Keratinocyte (primary cell): ENCODE measurements at regions not wholly inside any gene's neighbourhood (a gene's known extent, or its start where the extent isn't known, plus 50 kb on each side); places are given as distances from the start of the nearest gene placed in this dataset.

Experiments
- DNase-seq: peaks from one replicate; pipeline ENCODE4 v3.0.0-alpha.2; 2011; ENCODE audit warnings: low read depth, missing footprints, low spot score
- FAIRE-seq: peaks from 2 replicates; lab custom pipeline; 2011; peaks lifted over from hg19 to GRCh38; lab: Jason Lieb, UNC
- H2AFZ ChIP-seq: 2 replicates; pipeline ENCODE4 v1.6.0; 2012; ENCODE audit warnings: low read length, control low read depth, inconsistent platforms; ENCODE audit not compliant: control insufficient read depth
- H3K27ac ChIP-seq: 2 replicates; pipeline ENCODE4 v1.5.1; 2011; ENCODE audit warnings: low read length; ENCODE audit not compliant: control insufficient read depth, insufficient read depth
- H3K27me3 ChIP-seq: 3 replicates; pipeline ENCODE4 v1.6.0; 2011; ENCODE audit warnings: low read length; ENCODE audit not compliant: control insufficient read depth, insufficient read depth; ENCODE audit errors: extremely low read depth
- H3K36me3 ChIP-seq, 2 experiments: 2 replicates in 1 of 2; 3 replicates in 1 of 2; pipeline ENCODE4 v1.5.1; 2011; ENCODE audit warnings: low read length in 2 of 2, mild to moderate bottlenecking in 1 of 2; ENCODE audit not compliant: control insufficient read depth in 2 of 2, insufficient read depth in 2 of 2; ENCODE audit errors: extremely low read depth in 1 of 2
- H3K4me1 ChIP-seq: 3 replicates; pipeline ENCODE4 v1.5.1; 2011; ENCODE audit warnings: low read length; ENCODE audit not compliant: control insufficient read depth, insufficient read depth; ENCODE audit errors: extremely low read depth
- H3K4me2 ChIP-seq: 3 replicates; pipeline ENCODE4 v1.6.0; 2011; ENCODE audit warnings: low read depth, low read length; ENCODE audit not compliant: control insufficient read depth, insufficient read depth; ENCODE audit errors: extremely low read depth
- H3K4me3 ChIP-seq, 3 experiments: fragments of 200-600 bp in 1 of 3; sonication (generic) in 1 of 3; 2 replicates in 2 of 3; 3 replicates in 1 of 3; pipeline ENCODE4 v1.5.1; 2011 to 2016; ENCODE audit warnings: low read length in 3 of 3, mild to moderate bottlenecking in 3 of 3, control low read depth in 2 of 3, inconsistent platforms in 1 of 3, low read depth in 1 of 3, mixed read lengths in 1 of 3, mixed run types in 1 of 3, moderate library complexity in 1 of 3; ENCODE audit not compliant: control insufficient read depth in 2 of 3, insufficient read depth in 2 of 3; ENCODE audit errors: extremely low read depth in 1 of 3
- H3K79me2 ChIP-seq: 2 replicates; pipeline ENCODE4 v1.6.0; 2012; ENCODE audit warnings: low read length; ENCODE audit not compliant: control insufficient read depth, insufficient read depth
- H3K9ac ChIP-seq: 3 replicates; pipeline ENCODE4 v1.6.0; 2011; ENCODE audit warnings: low read length; ENCODE audit not compliant: control insufficient read depth, insufficient read depth; ENCODE audit errors: extremely low read depth
- H3K9me1 ChIP-seq: 3 replicates; pipeline ENCODE4 v1.6.0; 2011; ENCODE audit warnings: low read length; ENCODE audit not compliant: control insufficient read depth, insufficient read depth; ENCODE audit errors: extremely low read depth
- H3K9me3 ChIP-seq: 2 replicates; pipeline ENCODE4 v1.5.1; 2012; ENCODE audit warnings: low read depth, low read length; ENCODE audit not compliant: control insufficient read depth
- H4K20me1 ChIP-seq: 3 replicates; pipeline ENCODE4 v1.6.0; 2011; ENCODE audit warnings: low read length; ENCODE audit not compliant: control insufficient read depth, insufficient read depth; ENCODE audit errors: extremely low read depth
- CTCF ChIP-seq, 3 experiments: IDR thresholded peaks in 1 of 3; conservative IDR thresholded peaks in 1 of 3; optimal IDR thresholded peaks in 1 of 3; 2 replicates in 2 of 3; 3 replicates in 1 of 3; pipeline versions ENCODE3 to v1.5.1; 2011; ENCODE audit warnings: low read length in 3 of 3, mild to moderate bottlenecking in 3 of 3, moderate library complexity in 2 of 3, control low read depth in 1 of 3, inconsistent platforms in 1 of 3; ENCODE audit not compliant: insufficient read depth in 2 of 3; ENCODE audit errors: extremely low read depth in 1 of 3
- EZH2 ChIP-seq: IDR thresholded peaks from one replicate; pipeline ENCODE4 v1.6.1; 2012; ENCODE audit warnings: inconsistent platforms, mild to moderate bottlenecking, low read length, moderate library complexity
- dilution Hi-C: fragments of 300-500 bp; cut with MboI; formaldehyde crosslinking; loops from one replicate; pipeline ENCODE4 v1.7.0; 2020; ENCODE audit warnings: low sequenced_read_pairs; ENCODE audit not compliant: extremely low pct_ligation_motif_present

- no peaks in the 10 kb centered on the region for H3K4me1 ChIP-seq
- no peak overlapping the region for H2AFZ ChIP-seq
- no peaks in the 10 kb centered on the region for H3K36me3 ChIP-seq
- FAIRE-seq, result no peak
- H3K9me3 ChIP-seq, result peaks cover 2% of the 10 kb centered on the region
- DNase-seq, result no peak
- H3K9ac ChIP-seq, result no peak overlapping the region
- no peaks in the 10 kb centered on the region for H3K9me1 ChIP-seq
- H3K27ac ChIP-seq, result no peak overlapping the region
- no peaks in the 10 kb centered on the region for H4K20me1 ChIP-seq
- H3K27me3 ChIP-seq, result no peaks in the 10 kb centered on the region
- no peak for TF ChIP-seq EZH2
- no peak for TF ChIP-seq CTCF (optimal IDR thresholded peaks at IDR 0.05 in 1 of 3, IDR thresholded peaks at IDR 0.05 in 1 of 3, conservative IDR thresholded peaks at IDR 0.05 in 1 of 3; ENCODE audit: extremely low read depth in 1 of 3, insufficient read depth in 2 of 3, low read length in 3 of 3)
- no peaks in the 10 kb centered on the region for H3K79me2 ChIP-seq
- dilution Hi-C loops, result no loop called here
- no peak overlapping the region for H3K4me3 ChIP-seq
- no peak overlapping the region for H3K4me2 ChIP-seq
Observed at GRCh38 chr7:68529221-68529620, 1069.1 kb upstream of the AUTS2 start.

DNA sequence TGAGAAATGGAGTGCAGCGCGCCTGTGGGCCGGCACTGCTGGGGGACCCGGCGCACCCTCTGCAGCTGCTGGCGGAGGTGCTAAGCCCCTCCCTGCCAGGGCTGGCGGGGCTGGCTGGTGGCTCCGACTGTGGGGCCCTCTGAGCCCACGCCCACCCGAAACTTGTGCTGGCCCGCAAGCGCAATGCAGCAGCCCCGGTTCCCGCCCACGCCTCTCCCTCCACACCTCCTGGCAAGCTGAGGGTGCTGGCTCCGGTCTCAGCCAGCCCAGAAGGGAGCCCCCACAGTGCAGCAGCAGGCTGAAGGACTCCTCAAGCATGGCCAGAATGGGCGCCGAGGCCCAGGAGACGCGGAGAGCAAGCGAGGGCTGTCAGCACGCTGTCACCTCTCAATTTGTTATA lies 1063.0 kb upstream of the AUTS2 start:
- Histone ChIP-seq H4K20me1 (no peaks in the 10 kb centered on the region), H3K36me3 (no peaks in the 10 kb centered on the region), H3K9me1 (no peaks in the 10 kb centered on the region), H3K4me1 (no peaks in the 10 kb centered on the region), H3K9ac (no peak overlapping the region), H3K27ac (no peak overlapping the region), H3K27me3 (no peaks in the 10 kb centered on the region), H3K79me2 (no peaks in the 10 kb centered on the region), H3K9me3 (no peaks in the 10 kb centered on the region), H3K4me2 (no peak overlapping the region), H2AFZ (no peak overlapping the region), H3K4me3 (no peak overlapping the region)
- dilution Hi-C loops, result no loop called here
- FAIRE-seq, result no peak
- TF ChIP-seq EZH2, result no peak
- no peak for TF ChIP-seq CTCF (optimal IDR thresholded peaks at IDR 0.05 in 1 of 3, IDR thresholded peaks at IDR 0.05 in 1 of 3, conservative IDR thresholded peaks at IDR 0.05 in 1 of 3; ENCODE audit: extremely low read depth in 1 of 3, insufficient read depth in 2 of 3, low read length in 3 of 3)
- no peak for DNase-seq
